IMR-90 (cell line): ENCODE measurements at regions not wholly inside any gene's neighbourhood (a gene's known extent, or its start where the extent isn't known, plus 50 kb on each side); places are given as distances from the start of the nearest gene placed in this dataset.

Experiments
- ATAC-seq: fragments of 200-7000 bp; cut with Tn5 transposase; 2 replicates; pipeline ENCODE4 v1.9.1; 2020; ENCODE audit warnings: low read depth, mild to moderate bottlenecking, moderate library complexity
- BruUV-seq: library from RNA; stranded (reverse); fragments of 400-500 nt; replicated peaks from 2 replicates; lab custom pipeline; 2021; lab: Mats Ljungman, UMichigan
- CTCF ChIA-PET: fragments of 300-600 bp; formaldehyde crosslinking; extraction: SDS; loops from one replicate; lab custom pipeline; 2021; ENCODE audit warnings: antibody characterized with exemption; lab: Yijun Ruan, JAX
- POLR2A ChIA-PET: fragments of 300-600 bp; sonication (Branson Sonifier 250); formaldehyde crosslinking; loops from one replicate; lab custom pipeline; 2022; ENCODE audit warnings: antibody characterized with exemption; ENCODE audit not compliant: unreplicated experiment; lab: Charles Lee
- DNase-seq: peaks from one replicate; pipeline ENCODE4 v3.0.0; 2013
- H2AFZ ChIP-seq: replicated peaks from 2 replicates; pipeline ENCODE3; 2013; ENCODE audit warnings: low read length, mild to moderate bottlenecking; ENCODE audit not compliant: poor library complexity
- H2AK5ac ChIP-seq: 2 replicates; pipeline ENCODE4 v1.6.1; 2013; ENCODE audit warnings: low read depth, low read length, inconsistent platforms
- H2AK9ac ChIP-seq: replicated peaks from 2 replicates; pipeline ENCODE3; 2013; ENCODE audit warnings: mild to moderate bottlenecking, low read depth, low read length, moderate library complexity; ENCODE audit not compliant: poor library complexity
- H2BK120ac ChIP-seq: 2 replicates; pipeline ENCODE4 v1.6.1; 2013; ENCODE audit warnings: low read depth, low read length, inconsistent platforms
- H2BK15ac ChIP-seq: 3 replicates; pipeline ENCODE4 v1.6.1; 2013; ENCODE audit warnings: low read depth, low read length, inconsistent platforms
- H2BK20ac ChIP-seq: 2 replicates; pipeline ENCODE4 v1.6.1; 2013; ENCODE audit warnings: low read depth, mild to moderate bottlenecking, inconsistent platforms, low read length, moderate library complexity
- H2BK5ac ChIP-seq: 2 replicates; pipeline ENCODE4 v1.6.1; 2013; ENCODE audit warnings: mild to moderate bottlenecking, low read depth, low read length, inconsistent platforms; ENCODE audit not compliant: poor library complexity, severe bottlenecking
- H3K14ac ChIP-seq: replicated peaks from 2 replicates; pipeline ENCODE4 v1.6.1; 2013; ENCODE audit warnings: low read depth, low read length, inconsistent platforms
- H3K18ac ChIP-seq: 2 replicates; pipeline ENCODE4 v1.6.1; 2013; ENCODE audit warnings: low read depth, low read length, control low read depth
- H3K23ac ChIP-seq: 2 replicates; pipeline ENCODE4 v1.6.1; 2013; ENCODE audit warnings: low read depth, low read length, inconsistent platforms
- H3K27ac ChIP-seq: 2 replicates; pipeline ENCODE4 v1.5.1; 2013; ENCODE audit warnings: mild to moderate bottlenecking, control low read depth, low read length; ENCODE audit not compliant: insufficient read depth
- H3K27me3 ChIP-seq: 2 replicates; pipeline ENCODE4 v1.6.1; 2013; ENCODE audit warnings: low read length; ENCODE audit not compliant: control insufficient read depth, insufficient read depth
- H3K36me3 ChIP-seq: 2 replicates; pipeline ENCODE4 v1.6.1; 2013; ENCODE audit warnings: low read length, mixed read lengths; ENCODE audit not compliant: control insufficient read depth, insufficient read depth
- H3K4ac ChIP-seq: 2 replicates; pipeline ENCODE4 v1.6.1; 2013; ENCODE audit warnings: low read depth, low read length, inconsistent platforms
- H3K4me1 ChIP-seq: 2 replicates; pipeline ENCODE4 v1.6.1; 2013; ENCODE audit warnings: low read length, mixed read lengths; ENCODE audit not compliant: control insufficient read depth, insufficient read depth
- H3K4me2 ChIP-seq: 2 replicates; pipeline ENCODE4 v1.6.1; 2013; ENCODE audit warnings: low read depth, mild to moderate bottlenecking, control low read depth, low read length, moderate library complexity
- H3K4me3 ChIP-seq: 2 replicates; pipeline ENCODE4 v1.5.1; 2013; ENCODE audit warnings: low read depth, mild to moderate bottlenecking, control low read depth, low read length, moderate library complexity; ENCODE audit not compliant: insufficient read depth
- H3K56ac ChIP-seq: 2 replicates; pipeline ENCODE4 v1.6.1; 2013; ENCODE audit warnings: low read length, inconsistent platforms; ENCODE audit not compliant: insufficient read depth; ENCODE audit errors: extremely low read depth
- H3K79me1 ChIP-seq, 2 experiments: 2 replicates each; pipeline ENCODE4 v1.6.1; 2013; ENCODE audit warnings: low read length in 2 of 2, inconsistent platforms in 1 of 2, low read depth in 1 of 2
- H3K9ac ChIP-seq: 2 replicates; pipeline ENCODE4 v1.6.1; 2013; ENCODE audit warnings: low read depth, low read length, control low read depth
- H3K9me1 ChIP-seq: 2 replicates; pipeline ENCODE4 v1.6.1; 2013; ENCODE audit warnings: low read length, inconsistent platforms; ENCODE audit not compliant: insufficient read depth
- H3K9me3 ChIP-seq: 2 replicates; pipeline ENCODE4 v1.6.1; 2013; ENCODE audit warnings: low read length; ENCODE audit not compliant: control insufficient read depth, insufficient read depth
- H4K20me1 ChIP-seq: 2 replicates; pipeline ENCODE4 v1.6.1; 2013; ENCODE audit warnings: low read length, inconsistent platforms; ENCODE audit not compliant: insufficient read depth
- H4K5ac ChIP-seq: 2 replicates; pipeline ENCODE4 v1.6.1; 2013; ENCODE audit warnings: mild to moderate bottlenecking, low read depth, low read length, control low read depth
- H4K8ac ChIP-seq, 2 experiments: 2 replicates each; pipeline ENCODE4 v1.6.1; 2013; ENCODE audit warnings: low read depth in 2 of 2, low read length in 2 of 2, control low read depth in 1 of 2, inconsistent platforms in 1 of 2
- H4K91ac ChIP-seq: 2 replicates; pipeline ENCODE4 v1.6.1; 2013; ENCODE audit warnings: low read depth, low read length, inconsistent platforms; ENCODE audit not compliant: insufficient read depth
- FOS ChIP-seq: fragments of 150-350 bp; IDR thresholded peaks from 2 replicates; pipeline ENCODE4 v1.6.1; 2016; ENCODE audit warnings: low read depth, low read length
- MXI1 ChIP-seq: IDR thresholded peaks from 2 replicates; pipeline ENCODE4 v1.6.1; 2012; ENCODE audit warnings: low read depth, mild to moderate bottlenecking, low read length, moderate library complexity, borderline replicate concordance
- POLR2A ChIP-seq: IDR thresholded peaks from 2 replicates; pipeline ENCODE4 v1.6.1; 2012; ENCODE audit warnings: mild to moderate bottlenecking, low read depth, low read length
- RCOR1 ChIP-seq: IDR thresholded peaks from 2 replicates; pipeline ENCODE4 v1.6.1; 2012; ENCODE audit warnings: mild to moderate bottlenecking, low read length, improper control_type of control experiment; ENCODE audit not compliant: insufficient replicate concordance
- RFX5 ChIP-seq: IDR thresholded peaks from 2 replicates; pipeline ENCODE4 v1.8.0; 2012; ENCODE audit warnings: low read depth, mild to moderate bottlenecking, low read length, moderate library complexity
- SMC3 ChIP-seq: fragments of 150-350 bp; IDR thresholded peaks from 2 replicates; pipeline ENCODE4 v1.6.1; 2016; ENCODE audit warnings: low read depth, mild to moderate bottlenecking, antibody characterized with exemption, low read length, moderate library complexity
- WGBS, 2 experiments: methylation state at CpG; one replicate each; pipeline versions ENCODE4 v1.1.5 to v1.1.7; 2013; ENCODE audit warnings: missing lambda C conversion rate in 2 of 2; ENCODE audit not compliant: insufficient read length in 1 of 2; ENCODE audit errors: extremely low coverage in 2 of 2; 5-methylcytosine and 5-hydroxymethylcytosine counted together
- dilution Hi-C: fragments of 300-500 bp; cut with HindIII; formaldehyde crosslinking; loops from one replicate; pipeline ENCODE4 v1.14.3; 2018; ENCODE audit warnings: low sequenced_read_pairs; ENCODE audit not compliant: unreplicated experiment
- in situ Hi-C: fragments of 300-500 bp; cut with MboI; formaldehyde crosslinking; loops from 3 replicates; pipeline ENCODE4 v1.14.3; 2019; ENCODE audit warnings: low sequenced_read_pairs, inconsistent platforms, mixed read lengths
- intact Hi-C: fragments of 100-400 bp; cut with micrococcal nuclease; formaldehyde crosslinking; loops from 2 replicates; pipeline ENCODE4 v1.10.0; 2022
- TF ChIP-seq, protein P1 (sequence below): fragments of 150-350 bp; IDR thresholded peaks from 2 replicates; pipeline ENCODE4 v1.6.1; 2016; ENCODE audit warnings: low read depth, mild to moderate bottlenecking, low read length, moderate library complexity, borderline replicate concordance

DNA sequence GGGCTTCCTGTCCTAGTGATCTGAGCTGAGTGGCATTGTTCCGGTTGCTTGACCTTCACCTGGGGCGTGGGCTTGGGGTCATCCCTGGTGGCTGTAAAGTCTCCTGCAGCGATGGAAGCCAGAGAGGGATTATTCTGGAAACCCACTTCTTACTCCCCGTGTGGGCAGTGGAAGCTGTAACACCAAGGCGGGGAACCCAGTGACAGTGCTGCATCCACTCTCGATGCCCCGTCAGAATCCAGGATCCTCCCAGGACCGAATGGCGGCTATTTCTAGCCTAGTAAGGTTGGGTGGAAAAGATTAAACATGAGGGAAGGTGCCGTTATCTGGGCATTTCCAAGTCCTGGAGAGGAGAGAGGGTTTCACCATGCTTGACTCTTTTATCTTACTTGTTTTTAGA lies 280.6 kb downstream of the ZNF536 start:
- Histone ChIP-seq H3K4me1 (no peaks in the 10 kb centered on the region), H3K4me3 (no peak overlapping the region), H3K56ac (no peak overlapping the region), H2BK120ac (no peak overlapping the region), H3K27me3 (no peaks in the 10 kb centered on the region), H2AK9ac (no peak overlapping the region), H2BK20ac (no peak overlapping the region), H3K79me1 (no peaks in the 10 kb centered on the region), H4K8ac (no peak overlapping the region), H4K5ac (no peak overlapping the region), H3K9me1 (no peaks in the 10 kb centered on the region), H3K4ac (no peak overlapping the region), H3K23ac (no peak overlapping the region), H3K36me3 (no peaks in the 10 kb centered on the region), H3K14ac (no peak overlapping the region), H3K9me3 (no peaks in the 10 kb centered on the region), H2AFZ (no peak overlapping the region), H2BK5ac (no peak overlapping the region), H3K18ac (no peak overlapping the region), H3K9ac (no peak overlapping the region), H2AK5ac (no peak overlapping the region), H3K4me2 (no peak overlapping the region), H4K91ac (no peak overlapping the region), H2BK15ac (no peak overlapping the region), H4K20me1 (no peaks in the 10 kb centered on the region), H3K27ac (no peak overlapping the region)
- DNase-seq: no peak
- no peak for TF ChIP-seq RFX5
- no peak for TF ChIP-seq RCOR1
- TF ChIP-seq FOS: no peak
- TF ChIP-seq SMC3: no peak
- TF ChIP-seq, protein P1, sequence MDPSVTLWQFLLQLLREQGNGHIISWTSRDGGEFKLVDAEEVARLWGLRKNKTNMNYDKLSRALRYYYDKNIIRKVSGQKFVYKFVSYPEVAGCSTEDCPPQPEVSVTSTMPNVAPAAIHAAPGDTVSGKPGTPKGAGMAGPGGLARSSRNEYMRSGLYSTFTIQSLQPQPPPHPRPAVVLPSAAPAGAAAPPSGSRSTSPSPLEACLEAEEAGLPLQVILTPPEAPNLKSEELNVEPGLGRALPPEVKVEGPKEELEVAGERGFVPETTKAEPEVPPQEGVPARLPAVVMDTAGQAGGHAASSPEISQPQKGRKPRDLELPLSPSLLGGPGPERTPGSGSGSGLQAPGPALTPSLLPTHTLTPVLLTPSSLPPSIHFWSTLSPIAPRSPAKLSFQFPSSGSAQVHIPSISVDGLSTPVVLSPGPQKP: no peak
- TF ChIP-seq POLR2A: no peak
- TF ChIP-seq MXI1: no peak
- POLR2A ChIA-PET: no interaction called here
- WGBS, 2 experiments: no CpG with 5 or more reads among the region's 10 CpGs
- in situ Hi-C loops (loop anchor here (10.0 to 25.0 kb wide), 2 partner anchors 878 to 1910 kb away; no protein-coding TSS in a partner anchor), intact Hi-C loops (loop anchor here (5.0 kb wide), 2 partner anchors 780 to 795 kb away; no protein-coding TSS in a partner anchor), dilution Hi-C loops (no loop called here)
- ATAC-seq: no peak
- BruUV-seq: no TSS peak
- CTCF ChIA-PET: no interaction called here
